ENCODE measurements at regions not wholly inside any gene's neighbourhood (a gene's known extent, or its start where the extent isn't known, plus 50 kb on each side); places are given as distances from the start of the nearest gene placed in this dataset.

- H3K4me1 ChIP-seq (ENCODE audit: insufficient read depth, low read length, poor library complexity, severe bottlenecking) = no peaks in the 10 kb centered on the region
- H3K4me3 ChIP-seq (ENCODE audit: low read depth, low read length, poor library complexity, severe bottlenecking) = no peak overlapping the region
- no peaks in the 10 kb centered on the region for H3K79me2 ChIP-seq (ENCODE audit: insufficient read depth, low read depth, low read length)
- H3K4me2 ChIP-seq (ENCODE audit: low read length) = no peak overlapping the region
- H3K9me3 ChIP-seq (ENCODE audit: low read length) = no peaks in the 10 kb centered on the region
- no peaks in the 10 kb centered on the region for H4K20me1 ChIP-seq (ENCODE audit: insufficient read depth, low read length)
- no peak overlapping the region for H2AFZ ChIP-seq (ENCODE audit: low read length)
- TF ChIP-seq, protein P1, sequence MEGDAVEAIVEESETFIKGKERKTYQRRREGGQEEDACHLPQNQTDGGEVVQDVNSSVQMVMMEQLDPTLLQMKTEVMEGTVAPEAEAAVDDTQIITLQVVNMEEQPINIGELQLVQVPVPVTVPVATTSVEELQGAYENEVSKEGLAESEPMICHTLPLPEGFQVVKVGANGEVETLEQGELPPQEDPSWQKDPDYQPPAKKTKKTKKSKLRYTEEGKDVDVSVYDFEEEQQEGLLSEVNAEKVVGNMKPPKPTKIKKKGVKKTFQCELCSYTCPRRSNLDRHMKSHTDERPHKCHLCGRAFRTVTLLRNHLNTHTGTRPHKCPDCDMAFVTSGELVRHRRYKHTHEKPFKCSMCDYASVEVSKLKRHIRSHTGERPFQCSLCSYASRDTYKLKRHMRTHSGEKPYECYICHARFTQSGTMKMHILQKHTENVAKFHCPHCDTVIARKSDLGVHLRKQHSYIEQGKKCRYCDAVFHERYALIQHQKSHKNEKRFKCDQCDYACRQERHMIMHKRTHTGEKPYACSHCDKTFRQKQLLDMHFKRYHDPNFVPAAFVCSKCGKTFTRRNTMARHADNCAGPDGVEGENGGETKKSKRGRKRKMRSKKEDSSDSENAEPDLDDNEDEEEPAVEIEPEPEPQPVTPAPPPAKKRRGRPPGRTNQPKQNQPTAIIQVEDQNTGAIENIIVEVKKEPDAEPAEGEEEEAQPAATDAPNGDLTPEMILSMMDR (conservative IDR thresholded peaks at IDR 0.05; ENCODE audit: low read length) = no peak
- TF ChIP-seq EZH2phosphoT487 (IDR thresholded peaks at IDR 0.05; ENCODE audit: borderline replicate concordance, low read depth, low read length) = no peak
- no peak overlapping the region for H3K27ac ChIP-seq (ENCODE audit: low read depth, low read length, poor library complexity, severe bottlenecking)
- ChIA-PET POLR2A (no interaction called here), CTCF (ENCODE audit: unreplicated experiment) (no interaction called here)
- no peaks in the 10 kb centered on the region for H3K9me2 ChIP-seq (ENCODE audit: insufficient read depth, low read length)
- BruUV-seq (replicated peaks) = no TSS peak
- intact Hi-C loops (cut with micrococcal nuclease; ENCODE audit: unreplicated experiment) = no loop called here
- DNase-seq (ENCODE audit: low spot score) = no peak
- H3K36me3 ChIP-seq (ENCODE audit: insufficient read depth, low read length) = no peaks in the 10 kb centered on the region
Observed at GRCh38 chr13:103299079-103299478, 232.9 kb upstream of the SLC10A2 start.

DNA sequence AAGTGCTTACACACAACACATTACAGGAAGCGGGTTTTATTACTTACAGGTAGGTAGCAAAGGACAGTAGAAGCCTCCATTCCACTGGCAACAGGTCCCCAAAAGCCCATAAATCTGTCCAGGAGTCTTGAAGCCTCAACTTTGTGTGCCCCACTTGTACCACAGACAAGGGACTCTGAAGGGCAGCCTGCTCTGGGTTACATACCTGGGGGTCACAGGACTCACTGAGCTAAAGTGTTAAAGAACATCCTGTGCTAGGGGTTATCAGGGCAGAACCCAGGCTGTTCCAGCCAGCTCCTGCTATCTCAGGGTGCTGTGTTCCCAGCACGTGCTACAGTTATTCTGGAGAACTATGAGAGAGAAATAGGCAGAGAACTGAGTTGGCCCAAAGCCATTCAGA is 230.9 kb upstream of the SLC10A2 start:
- POLR2A ChIA-PET = interaction anchor here (0.7 kb wide), 1 partner anchor 218 kb away, joined by 3 read pairs; no protein-coding TSS in a partner anchor
- Histone ChIP-seq H4K20me1 (ENCODE audit: insufficient read depth, low read length) (no peaks in the 10 kb centered on the region), H3K4me3 (ENCODE audit: low read depth, low read length, poor library complexity, severe bottlenecking) (no peak overlapping the region), H3K36me3 (ENCODE audit: insufficient read depth, low read length) (no peaks in the 10 kb centered on the region), H3K79me2 (ENCODE audit: insufficient read depth, low read depth, low read length) (no peaks in the 10 kb centered on the region), H2AFZ (ENCODE audit: low read length) (no peak overlapping the region), H3K9me2 (ENCODE audit: insufficient read depth, low read length) (no peaks in the 10 kb centered on the region), H3K4me2 (ENCODE audit: low read length) (no peak overlapping the region), H3K4me1 (ENCODE audit: insufficient read depth, low read length, poor library complexity, severe bottlenecking) (no peaks in the 10 kb centered on the region), H3K9me3 (ENCODE audit: low read length) (no peaks in the 10 kb centered on the region), H3K27ac (ENCODE audit: low read depth, low read length, poor library complexity, severe bottlenecking) (no peak overlapping the region)
- no peak for DNase-seq (ENCODE audit: low spot score)
- TF ChIP-seq, protein P1 (conservative IDR thresholded peaks at IDR 0.05; ENCODE audit: low read length) = no peak
- no peak for TF ChIP-seq EZH2phosphoT487 (IDR thresholded peaks at IDR 0.05; ENCODE audit: borderline replicate concordance, low read depth, low read length)
- intact Hi-C loops (cut with micrococcal nuclease; ENCODE audit: unreplicated experiment) = no loop called here
- CTCF ChIA-PET (ENCODE audit: unreplicated experiment) = no interaction called here
- no TSS peak for BruUV-seq (replicated peaks)

GRCh38 chr13:103291798-103292572 is 225.8 kb upstream of the SLC10A2 start:
- no peak for TF ChIP-seq EZH2phosphoT487 (IDR thresholded peaks at IDR 0.05; ENCODE audit: borderline replicate concordance, low read depth, low read length)
- TF ChIP-seq, protein P1 (conservative IDR thresholded peaks at IDR 0.05; ENCODE audit: low read length) = no peak
- no TSS peak for BruUV-seq (replicated peaks)
- DNase-seq (ENCODE audit: low spot score) = no peak
- Histone ChIP-seq H3K27ac (ENCODE audit: low read depth, low read length, poor library complexity, severe bottlenecking) (no peak overlapping the region), H3K4me1 (ENCODE audit: insufficient read depth, low read length, poor library complexity, severe bottlenecking) (no peaks in the 10 kb centered on the region), H3K79me2 (ENCODE audit: insufficient read depth, low read depth, low read length) (no peaks in the 10 kb centered on the region), H3K4me3 (ENCODE audit: low read depth, low read length, poor library complexity, severe bottlenecking) (no peak overlapping the region), H3K4me2 (ENCODE audit: low read length) (no peak overlapping the region), H4K20me1 (ENCODE audit: insufficient read depth, low read length) (no peaks in the 10 kb centered on the region), H3K9me2 (ENCODE audit: insufficient read depth, low read length) (no peaks in the 10 kb centered on the region), H3K36me3 (ENCODE audit: insufficient read depth, low read length) (no peaks in the 10 kb centered on the region), H2AFZ (ENCODE audit: low read length) (no peak overlapping the region), H3K9me3 (ENCODE audit: low read length) (no peaks in the 10 kb centered on the region)
- intact Hi-C loops (cut with micrococcal nuclease; ENCODE audit: unreplicated experiment) = no loop called here
- ChIA-PET CTCF (ENCODE audit: unreplicated experiment) (no interaction called here), POLR2A (no interaction called here)

Measured in OCI-LY7 (cell line).